Activated T-cell treated with anti-CD3 and anti-CD28 coated beads for 24 hours (primary cell): ENCODE measurements at regions not wholly inside any gene's neighbourhood (a gene's known extent, or its start where the extent isn't known, plus 50 kb on each side); places are given as distances from the start of the nearest gene placed in this dataset.

Experiments used
- DNase-seq: peaks from one replicate; pipeline ENCODE4 v3.0.0-alpha.2; 2020; ENCODE audit warnings: low read depth

DNA sequence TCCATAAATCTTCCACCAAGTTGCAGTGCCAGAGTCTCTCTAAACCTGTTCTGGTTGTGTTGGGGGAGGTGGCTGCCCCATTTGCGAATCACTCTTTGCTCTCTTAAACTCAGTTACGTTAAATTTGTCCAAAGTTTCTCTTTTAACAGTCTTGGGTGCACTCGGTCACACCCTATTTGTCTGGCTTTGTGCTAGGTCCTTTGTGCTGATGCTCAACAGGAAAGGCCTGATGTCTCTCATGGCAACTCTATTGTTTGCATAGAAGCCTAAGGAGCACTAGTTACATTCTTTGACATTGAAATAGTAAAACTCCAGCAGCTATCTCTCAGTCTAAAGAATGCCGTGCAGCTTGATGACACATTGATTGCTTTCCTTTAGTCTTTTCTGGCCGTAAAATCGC, 105.1 kb downstream of the TRMT11 start:
- no peak for DNase-seq

DNA sequence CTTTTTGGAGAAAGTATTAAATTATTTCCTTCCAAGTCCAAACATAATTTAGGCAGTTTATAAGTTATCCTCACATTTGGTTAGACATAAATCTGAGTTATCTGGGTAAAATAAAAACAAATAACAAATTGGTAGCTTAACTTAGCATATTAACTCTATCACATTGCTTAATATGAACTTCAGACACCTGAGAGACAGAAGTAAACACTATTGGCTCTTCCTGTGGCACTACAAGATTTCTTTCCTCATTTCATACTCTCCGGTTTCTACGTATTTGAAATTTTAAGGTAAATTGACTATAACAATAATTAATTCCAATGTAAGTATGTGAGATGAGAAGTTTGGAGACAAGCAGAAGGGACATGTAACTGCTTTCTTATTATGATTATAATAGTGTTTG, 106.8 kb downstream of the TRMT11 start:
- DNase-seq: no peak

DNA sequence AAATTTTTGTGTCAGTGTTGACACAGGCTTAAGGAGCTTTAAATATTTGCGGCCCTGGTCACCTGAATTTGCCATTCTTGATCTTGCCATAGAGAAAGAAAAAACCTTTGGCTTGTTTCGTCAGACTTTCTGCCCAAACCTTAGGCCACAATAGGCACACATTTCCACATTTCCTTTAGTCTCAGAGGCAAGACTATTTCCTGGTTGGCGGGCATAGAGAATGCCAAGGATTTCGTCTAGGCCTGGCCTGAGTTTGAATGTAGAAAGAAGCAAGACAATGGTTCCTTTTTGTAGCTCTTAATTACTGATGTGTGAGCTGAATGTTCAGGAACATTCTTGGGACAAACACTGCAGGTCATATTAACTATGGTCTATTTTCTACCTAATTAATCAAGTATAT, 108.1 kb downstream of the TRMT11 start:
- DNase-seq: no peak

DNA sequence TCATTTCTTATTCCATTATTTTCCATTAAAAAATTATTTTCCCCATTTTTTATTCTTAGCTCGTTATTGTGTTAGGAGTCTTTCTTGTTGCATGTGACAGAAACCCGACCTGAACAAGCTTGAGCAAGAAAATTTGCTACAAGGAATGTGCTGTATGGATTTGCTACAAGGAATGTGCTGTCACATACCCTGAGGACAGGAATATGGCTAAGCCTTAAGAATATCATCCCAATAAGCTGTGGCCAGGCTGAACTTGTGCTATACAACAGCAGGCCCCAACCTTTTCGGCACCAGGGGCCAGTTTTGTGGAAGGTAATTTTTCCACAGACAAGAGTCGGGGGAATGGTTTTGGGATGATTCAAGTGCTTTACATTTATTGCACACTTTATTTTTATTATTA, 114.0 kb downstream of the TRMT11 start:
- no peak for DNase-seq

GRCh38 chr6:126102358-126102757, 116.0 kb downstream of the TRMT11 start:
- no peak for DNase-seq

GRCh38 chr6:126103993-126104392, 117.7 kb downstream of the TRMT11 start:
- DNase-seq: no peak

DNA sequence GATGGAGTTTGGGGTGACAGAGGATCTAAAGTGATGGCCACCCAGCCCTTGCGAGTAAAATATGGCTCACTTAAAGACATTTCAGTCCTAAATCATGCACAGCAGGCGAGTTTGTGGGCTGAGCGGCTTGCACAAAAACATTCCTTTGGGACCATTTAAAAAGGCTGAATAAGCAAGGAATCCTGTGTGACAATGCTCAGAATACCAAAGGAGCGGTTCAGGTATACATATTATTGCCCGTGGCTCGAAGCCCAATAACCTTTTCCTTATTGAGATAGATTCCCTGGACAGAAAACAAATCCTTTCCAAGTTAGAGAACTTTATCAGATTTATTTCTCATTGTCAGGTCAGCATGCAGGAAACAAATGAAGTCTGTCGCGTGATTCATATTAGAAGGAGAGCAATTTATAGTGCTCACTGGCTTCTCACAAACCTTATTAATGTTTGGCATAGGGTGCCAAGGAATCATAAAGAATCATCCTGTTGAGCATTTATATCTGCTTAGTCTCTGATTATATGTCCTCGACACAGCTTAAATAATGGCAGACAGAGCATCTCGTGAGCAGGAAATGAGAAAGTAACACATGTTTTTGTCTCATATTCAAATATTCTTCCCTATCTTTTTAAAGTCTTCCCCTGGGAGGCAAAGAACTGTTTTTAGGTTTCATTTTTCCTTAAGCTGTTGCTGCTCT, 121.3 kb downstream of the TRMT11 start:
- DNase-seq: no peak

GRCh38 chr6:126110512-126111270, 124.4 kb downstream of the TRMT11 start:
- no peak for DNase-seq

DNA sequence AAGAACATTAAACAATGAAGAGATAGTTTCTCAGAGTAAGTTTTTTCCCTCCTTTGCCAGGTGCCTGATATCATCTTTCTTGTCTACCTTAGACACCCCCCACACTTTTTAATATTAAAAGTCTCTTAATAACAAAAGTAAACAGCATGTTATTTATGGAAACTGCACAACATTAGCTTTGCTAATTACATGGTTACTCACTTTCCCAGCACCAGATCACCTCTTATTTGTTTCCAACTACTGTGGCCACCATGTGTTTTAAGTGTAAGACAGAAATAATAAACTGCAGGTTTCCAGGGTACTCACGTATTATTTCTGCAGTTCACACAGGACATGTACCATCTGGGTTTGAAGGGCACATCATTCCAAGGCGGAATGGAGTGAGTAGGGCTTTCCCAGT, 125.0 kb downstream of the TRMT11 start:
- no peak for DNase-seq

DNA sequence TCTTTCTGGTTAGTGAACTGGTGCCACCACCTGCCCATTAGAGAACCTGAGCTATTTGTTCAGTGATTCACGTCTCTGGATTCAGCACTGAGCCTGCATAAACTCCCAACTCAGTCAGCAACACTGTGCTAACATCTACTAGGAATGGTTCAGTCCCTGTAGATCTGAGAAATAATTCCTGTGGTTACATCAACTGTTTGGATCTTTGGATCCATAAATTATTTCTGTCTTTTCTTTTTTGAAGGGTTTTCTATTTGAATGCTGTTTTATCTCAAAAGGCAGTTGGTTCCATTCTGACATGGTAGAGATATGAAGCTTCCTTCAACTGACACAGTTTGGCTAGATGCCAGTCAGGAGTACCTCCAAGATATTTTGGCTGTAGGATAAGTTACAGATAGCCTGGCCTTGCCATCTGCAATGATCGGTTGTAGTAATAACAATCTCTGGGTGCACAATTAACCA, 125.9 kb downstream of the TRMT11 start:
- DNase-seq: no peak

- DNase-seq: no peak
Observed at GRCh38 chr6:126113261-126113660, 126.9 kb downstream of the TRMT11 start.

DNA sequence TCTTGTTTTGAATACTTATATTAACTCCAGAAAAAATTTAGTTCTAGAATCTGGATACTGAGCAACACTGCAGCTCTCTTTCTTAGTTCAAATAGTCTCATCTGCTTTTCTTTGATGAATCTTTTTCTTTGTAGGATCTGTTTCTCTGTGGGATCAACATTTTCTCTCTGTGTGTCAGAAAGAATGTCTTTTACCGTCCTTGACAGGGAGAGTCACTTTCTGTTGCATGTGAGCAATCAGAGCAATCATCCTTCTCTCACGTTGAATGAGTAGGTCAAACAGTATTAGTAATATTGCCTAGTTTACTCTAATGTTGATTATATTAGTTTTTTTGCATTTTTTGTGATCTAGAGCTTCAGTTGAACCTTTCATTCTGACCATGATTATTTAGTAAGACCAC, 130.9 kb downstream of the TRMT11 start:
- DNase-seq: no peak

DNA sequence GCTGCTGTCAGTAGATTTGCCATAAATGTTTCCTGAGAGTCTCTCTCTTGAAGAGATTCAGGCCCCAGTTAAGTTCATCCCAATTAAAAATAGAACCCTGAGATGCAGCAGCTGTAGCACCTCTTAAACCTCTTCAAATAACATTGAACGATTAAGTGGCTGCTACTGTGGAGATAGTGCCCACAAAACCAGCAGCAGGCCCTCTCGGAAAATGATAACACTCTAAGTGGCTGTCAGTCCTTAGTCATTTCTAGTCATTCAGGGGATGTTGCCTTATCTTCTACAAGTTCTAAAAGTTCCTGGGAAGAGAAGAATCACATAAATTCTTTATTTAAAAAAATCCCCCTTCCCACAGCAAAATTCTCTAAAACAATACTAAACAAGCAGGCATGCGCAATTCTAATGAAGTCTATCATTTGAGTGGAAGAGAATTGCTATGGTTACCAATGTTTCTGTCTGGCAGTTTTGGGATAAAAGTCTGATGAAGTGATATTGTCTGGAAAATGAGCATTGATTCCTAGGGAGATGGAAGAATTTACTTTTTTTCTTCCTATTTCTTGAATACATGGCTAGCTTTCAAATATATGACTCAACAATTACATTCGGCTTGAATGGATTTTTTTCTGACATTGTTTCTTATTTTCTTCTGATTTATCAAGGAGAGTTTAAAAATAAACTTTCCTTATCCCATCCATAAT, 131.9 kb downstream of the TRMT11 start:
- no peak for DNase-seq

GRCh38 chr6:126118936-126119335, 132.6 kb downstream of the TRMT11 start:
- no peak for DNase-seq

DNA sequence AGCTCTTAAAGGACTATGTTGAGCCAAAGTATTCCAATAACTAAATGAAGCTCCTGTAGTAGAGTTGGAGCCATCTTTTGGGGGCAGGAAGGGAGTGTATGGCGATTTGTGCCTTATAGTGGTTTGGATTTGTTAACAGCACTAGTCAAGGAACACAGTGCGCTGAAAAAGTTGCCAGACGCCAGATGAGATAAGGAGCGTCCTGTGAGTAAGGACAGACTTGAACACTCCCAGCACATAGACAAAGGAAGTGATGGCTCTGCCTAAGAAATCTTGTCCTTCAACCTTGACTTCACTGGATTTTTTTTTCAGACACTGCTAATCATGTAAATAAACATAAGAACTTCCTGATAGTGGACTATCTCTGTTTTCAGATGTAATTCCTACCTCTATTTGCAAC, 136.9 kb downstream of the TRMT11 start:
- no peak for DNase-seq

- DNase-seq: no peak
Observed at GRCh38 chr6:126127659-126128058, 141.3 kb downstream of the TRMT11 start.

GRCh38 chr6:126131246-126131645, 144.9 kb downstream of the TRMT11 start:
- no peak for DNase-seq

DNA sequence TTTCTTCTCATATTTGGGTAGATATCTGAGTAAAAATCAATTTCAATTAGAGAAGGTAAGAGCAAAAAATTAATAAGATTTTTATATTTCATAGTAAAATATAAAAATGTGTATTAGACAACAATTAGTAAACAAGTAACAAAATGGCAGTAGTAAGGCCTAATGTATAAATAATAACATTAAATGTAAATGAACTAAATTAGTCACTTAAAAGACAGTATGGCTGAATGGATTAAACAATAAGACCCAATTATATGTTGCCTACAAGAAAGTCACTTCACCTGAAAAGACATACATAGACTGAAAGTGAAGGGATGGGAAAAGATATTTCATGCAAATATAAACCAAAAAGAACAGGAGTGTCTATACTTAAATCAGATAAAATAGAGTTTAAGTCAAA, 147.6 kb downstream of the TRMT11 start:
- DNase-seq: no peak

GRCh38 chr6:126134491-126134890, 148.2 kb downstream of the TRMT11 start:
- no peak for DNase-seq

DNA sequence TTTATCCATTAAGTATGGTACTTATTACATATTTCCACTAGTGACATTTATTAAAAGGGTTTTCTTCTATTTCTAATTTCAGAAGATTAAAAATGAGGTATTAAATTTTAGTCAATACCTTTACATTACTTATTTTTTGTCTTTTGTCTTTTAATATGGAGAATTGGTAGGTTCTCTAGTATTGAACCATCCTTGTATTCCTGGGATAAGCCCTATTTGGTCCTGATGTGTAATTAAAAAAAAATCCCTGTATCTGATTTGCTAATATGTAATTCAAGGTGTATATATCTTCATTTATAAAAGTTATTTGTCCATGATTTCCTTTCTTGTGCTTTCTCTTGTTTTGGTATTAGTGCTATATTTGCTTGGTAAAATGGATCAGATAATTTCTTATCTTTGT, 153.7 kb downstream of the TRMT11 start:
- no peak for DNase-seq

DNA sequence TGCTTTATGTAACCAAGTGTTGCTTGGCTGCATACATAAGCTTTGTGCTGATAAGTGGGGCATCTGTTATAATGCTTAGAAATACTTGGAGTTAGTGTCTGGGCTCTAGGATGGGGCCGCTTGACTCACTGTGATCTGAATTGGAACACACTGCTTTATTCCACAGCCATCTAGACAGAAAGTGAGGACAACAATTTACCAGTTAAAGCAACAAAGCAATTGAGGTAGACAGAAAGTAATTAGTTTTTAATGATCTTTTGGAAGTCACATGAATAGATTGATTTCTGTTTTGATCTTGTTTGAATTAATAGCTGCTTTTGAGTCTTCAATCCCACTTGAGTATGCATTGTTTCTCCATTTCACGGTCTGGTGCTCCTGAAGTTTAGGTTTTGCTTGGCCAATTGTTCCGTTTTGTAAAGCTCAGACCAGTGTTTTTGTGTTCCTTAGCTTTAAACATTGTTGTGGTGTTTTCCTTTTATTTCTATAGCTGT, 157.5 kb downstream of the TRMT11 start:
- DNase-seq: no peak

DNA sequence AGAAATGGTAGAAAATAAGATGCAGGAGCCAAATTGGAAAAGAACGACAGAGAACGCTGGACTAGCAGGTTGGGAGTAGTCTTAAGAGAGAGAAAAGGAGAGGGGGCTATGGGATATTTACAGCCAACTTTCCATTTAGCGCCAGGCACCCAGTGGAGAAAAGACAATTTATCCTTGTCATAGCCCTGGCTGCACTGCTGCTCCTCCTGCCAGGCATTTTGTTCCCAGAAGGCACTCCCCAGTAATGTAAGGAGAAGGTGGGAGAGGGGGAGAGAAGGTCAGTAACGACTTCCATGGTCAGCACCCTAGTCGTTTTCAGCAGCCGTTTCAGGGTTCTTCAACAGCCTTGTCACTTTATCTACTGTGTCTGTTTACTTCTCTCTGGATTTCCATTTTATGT, 159.0 kb downstream of the TRMT11 start:
- no peak for DNase-seq

DNA sequence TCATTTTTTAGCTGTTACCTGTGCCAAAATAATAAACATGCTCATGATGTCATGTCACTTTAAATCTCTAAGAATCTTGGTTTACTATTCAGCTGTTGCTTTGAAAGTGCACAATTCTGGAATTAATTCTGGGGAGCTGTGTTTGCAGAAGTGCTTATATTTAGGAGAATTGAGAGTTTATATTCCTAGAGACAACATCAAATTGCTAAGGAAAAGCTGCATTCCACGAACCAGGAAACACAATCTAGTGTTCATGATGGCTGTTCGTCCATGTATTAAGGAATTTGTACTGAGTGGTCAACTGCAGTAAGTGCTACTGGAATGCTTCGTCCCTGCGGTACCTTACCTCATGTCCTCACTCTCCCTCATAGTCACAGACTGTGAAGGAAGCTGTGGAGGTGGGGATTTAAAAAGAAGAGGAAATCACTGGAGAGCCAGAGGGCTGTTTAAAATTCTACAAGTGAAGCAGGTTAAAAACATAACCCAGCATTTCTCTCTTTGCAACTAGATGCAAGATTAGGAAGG, 161.0 kb downstream of the TRMT11 start:
- DNase-seq: no peak
